SHP77 (cell line): ENCODE measurements at regions not wholly inside any gene's neighbourhood (a gene's known extent, or its start where the extent isn't known, plus 50 kb on each side); places are given as distances from the start of the nearest gene placed in this dataset.

Source experiments
- DNase-seq, 2 experiments: peaks; one replicate each; lab custom pipeline; 2025; lab: John Stamatoyannopoulos, UW

DNA sequence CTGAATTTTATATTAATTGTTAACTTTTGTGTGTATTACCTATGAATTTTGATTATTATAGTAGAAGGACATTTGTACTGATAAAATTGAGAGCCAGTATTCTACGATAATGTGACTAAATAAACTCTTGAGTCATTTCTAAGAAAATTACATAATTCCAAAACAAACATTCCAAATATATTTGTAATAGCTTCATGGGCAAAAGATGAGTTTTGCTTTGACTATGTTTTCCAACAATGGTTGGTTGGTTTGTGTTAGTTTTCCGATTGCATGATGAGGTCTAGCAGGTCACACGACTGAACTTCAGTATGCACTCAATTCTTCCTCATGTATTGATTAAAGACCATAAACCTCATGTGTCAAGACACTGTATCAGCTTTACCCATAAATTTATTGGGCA, 71.7 kb upstream of the WDR75 start:
- DNase-seq, result no peak

DNA sequence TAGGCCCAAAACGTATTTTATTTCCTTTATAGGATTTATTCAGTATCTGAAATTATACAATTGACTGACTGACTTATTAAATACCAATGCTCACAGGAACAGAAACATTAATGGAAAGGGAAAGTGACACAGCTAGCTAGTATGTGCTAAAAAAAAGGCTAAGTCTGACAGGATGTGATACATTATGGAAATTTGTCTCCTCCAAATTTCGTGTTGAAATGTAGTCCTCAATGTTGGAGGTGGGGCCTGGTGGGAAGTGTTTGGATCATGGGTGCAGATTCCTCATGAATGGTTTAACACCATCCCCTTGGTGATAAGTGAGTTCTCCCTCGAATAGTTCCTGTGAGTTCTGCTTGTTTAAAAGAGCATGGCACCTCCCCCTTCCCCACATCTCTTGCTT, 70.6 kb upstream of the WDR75 start:
- no peak for DNase-seq

GRCh38 chr2:189372688-189373257, 68.5 kb upstream of the WDR75 start:
- no peak for DNase-seq

DNA sequence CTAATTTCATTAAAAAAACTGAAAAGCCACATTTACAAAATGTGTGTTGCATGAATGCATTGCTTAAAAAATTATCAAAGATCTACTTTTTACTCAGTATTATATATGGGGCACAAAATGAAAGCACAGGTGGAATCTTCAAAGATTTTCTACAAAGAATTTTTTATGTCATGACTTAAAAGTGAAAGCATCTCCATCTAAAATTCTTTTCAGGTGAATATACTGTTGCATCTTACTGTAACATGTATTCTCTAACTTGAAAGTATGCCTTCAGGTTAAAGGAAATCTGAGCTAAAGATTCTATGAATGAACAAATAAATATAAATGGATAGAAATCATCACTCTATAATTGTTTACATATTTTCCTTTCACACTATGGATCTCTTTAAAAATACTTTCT, 66.8 kb upstream of the WDR75 start:
- DNase-seq, result no peak

GRCh38 chr2:189375842-189376241, 65.4 kb upstream of the WDR75 start:
- DNase-seq, result no peak

DNA sequence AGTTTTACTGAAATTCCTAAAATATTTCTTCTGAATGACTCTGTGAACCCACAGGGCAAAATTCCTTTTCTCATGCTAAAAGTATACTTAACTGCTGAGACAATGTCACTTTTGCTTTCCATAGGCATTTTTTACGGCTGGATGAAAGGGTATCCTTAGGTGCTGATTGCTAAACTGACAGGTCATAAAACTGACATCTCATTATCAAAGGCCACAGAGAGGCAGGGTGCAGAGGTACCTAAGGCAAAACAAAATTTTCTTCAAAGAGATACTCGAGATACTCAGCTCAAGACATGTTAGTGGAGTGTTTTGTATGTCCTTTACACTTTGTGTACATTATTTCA, 62.0 kb upstream of the WDR75 start:
- no peak for DNase-seq

GRCh38 chr2:189379731-189380261, 61.5 kb upstream of the WDR75 start:
- DNase-seq, result no peak

DNA sequence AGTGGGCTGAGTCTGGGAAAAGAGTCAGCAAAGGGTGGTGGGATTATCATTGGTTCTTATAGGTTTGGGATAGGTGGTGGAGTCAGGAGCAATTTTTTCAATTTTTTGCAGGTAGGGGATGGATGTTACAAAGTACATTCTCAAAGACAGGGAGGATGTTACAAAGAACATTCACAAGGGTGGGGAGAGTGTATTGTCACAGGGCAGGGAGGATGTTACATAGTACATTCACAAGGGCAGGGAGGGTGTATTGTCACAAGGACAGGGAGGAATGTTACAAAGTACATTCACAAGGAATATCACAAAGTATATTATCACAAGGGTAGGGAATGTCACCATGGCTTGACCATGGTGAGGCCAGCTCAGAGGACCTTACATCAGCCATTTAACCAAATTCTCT, 58.6 kb upstream of the WDR75 start:
- DNase-seq, result no peak

DNA sequence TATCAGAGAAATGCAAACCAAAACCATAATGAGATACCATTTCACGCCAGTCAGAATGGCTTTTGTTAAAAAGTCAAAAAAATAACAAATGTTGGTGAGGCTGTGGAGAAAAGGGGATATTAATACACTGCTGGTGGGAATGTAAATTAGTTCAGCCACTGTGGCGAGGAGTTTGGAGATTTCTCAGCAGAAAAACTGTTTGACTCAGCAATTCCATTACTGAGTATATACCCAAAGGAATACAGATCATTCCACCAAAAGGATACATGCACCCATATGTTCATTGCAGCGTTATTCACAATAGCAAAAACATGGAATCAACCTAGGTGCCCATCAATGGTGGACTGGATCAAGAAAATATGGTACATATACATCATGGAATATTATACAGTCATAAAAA, 54.5 kb upstream of the WDR75 start:
- DNase-seq, result no peak

- no peak for DNase-seq
These were observed 50.1 kb upstream of the WDR75 start for GRCh38 chr2:189391201-189391600.
